EL (cell line): ENCODE measurements at regions not wholly inside any gene's neighbourhood (a gene's known extent, or its start where the extent isn't known, plus 50 kb on each side); places are given as distances from the start of the nearest gene placed in this dataset.

ENCODE experiments used
- DNase-seq: peaks from one replicate; pipeline ENCODE4 v3.0.0-alpha.2; 2016

DNA sequence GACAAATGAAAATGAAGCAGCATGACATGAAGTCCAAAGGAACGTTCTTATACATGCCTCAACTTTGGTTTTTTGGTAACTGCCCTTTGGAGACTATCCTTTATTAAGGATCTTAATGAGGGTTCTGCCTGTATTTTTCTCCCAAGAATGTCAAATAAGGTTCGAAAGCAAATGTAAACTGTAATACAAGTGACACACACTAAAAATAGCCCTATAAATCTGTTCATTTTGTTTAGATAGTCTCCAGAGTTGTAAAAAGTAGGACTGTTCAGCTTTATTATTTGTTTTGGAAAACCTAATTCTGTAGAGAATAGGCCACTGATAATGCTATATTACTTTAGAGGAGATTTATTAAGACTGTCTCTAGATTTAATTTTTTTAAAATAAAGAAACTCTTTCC is 80.5 kb upstream of the CDIN1 start:
- DNase-seq, result no peak

DNA sequence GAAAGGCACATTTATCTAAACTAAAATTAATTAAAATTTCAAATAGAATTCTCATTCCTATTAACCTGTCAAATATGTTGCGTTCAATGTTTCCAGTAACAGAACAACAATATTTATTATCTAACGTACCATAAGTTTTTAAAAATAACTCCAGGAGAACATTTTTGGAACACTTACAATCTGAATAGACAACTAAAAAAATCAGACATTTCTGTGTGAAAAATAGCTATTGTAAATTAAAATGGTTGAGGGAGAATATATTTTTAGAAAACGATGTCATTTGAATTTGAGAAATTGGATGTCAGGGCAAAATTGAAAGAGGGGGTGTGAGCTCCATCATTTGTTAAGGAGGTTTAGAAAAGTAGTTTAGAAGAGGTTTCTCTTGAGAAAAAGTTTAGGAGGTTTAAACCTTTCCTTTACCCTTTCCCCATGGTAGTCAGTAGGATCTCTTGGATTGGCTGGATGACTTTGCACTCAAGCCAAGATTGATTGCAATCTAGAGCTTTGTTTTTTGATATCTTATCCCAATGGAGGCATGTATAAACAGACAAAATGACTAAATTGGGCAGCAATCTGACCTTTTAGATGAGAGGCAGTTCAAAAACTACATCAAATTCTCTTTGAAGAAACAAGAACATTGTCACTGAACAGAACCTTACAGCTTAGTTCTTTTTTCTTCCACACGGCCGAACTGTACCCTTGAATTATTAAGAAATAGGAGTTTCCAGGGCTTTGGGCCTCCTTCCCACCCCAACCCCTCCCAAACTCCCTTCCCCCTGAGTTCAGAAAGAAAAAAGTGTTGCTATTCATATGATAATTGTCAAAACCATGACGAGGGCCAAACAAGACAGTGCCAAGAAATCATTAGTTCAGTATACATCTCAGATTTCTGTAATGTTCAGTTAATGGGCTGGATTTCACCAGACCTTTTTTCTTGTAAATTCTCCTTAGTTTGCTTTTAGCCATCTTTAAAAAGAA is 79.7 kb upstream of the CDIN1 start:
- peak; percentile 4 for DNase-seq

DNA sequence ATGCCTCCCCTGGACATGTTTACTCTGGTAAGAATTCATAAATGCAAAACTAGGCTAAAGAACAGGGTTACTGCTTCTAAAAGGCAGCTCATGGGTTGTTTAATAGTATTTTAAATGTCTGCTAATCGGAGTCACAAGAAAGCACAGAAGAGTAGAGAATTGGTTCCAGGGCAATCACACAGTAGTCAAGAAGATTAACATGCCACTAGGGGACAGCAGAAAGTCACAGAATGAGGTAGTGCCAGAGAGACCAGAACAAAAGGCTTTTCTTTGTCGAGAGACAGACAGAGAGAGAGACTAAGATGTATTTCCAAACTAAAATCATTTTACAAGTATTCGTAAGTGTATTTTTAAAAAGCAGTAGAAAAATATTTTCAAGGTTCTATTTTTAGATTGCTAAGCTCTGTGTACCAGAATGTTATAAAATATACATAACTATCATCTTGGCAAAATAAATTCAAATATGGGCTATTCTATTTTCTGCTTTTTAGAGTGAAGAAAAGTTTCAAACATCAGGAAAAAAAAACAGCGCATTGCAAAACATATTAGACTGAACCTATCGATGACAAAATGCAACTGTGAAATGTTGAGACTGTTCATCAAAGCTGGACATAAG is 78.3 kb upstream of the CDIN1 start:
- DNase-seq, result peak; percentile 72

DNA sequence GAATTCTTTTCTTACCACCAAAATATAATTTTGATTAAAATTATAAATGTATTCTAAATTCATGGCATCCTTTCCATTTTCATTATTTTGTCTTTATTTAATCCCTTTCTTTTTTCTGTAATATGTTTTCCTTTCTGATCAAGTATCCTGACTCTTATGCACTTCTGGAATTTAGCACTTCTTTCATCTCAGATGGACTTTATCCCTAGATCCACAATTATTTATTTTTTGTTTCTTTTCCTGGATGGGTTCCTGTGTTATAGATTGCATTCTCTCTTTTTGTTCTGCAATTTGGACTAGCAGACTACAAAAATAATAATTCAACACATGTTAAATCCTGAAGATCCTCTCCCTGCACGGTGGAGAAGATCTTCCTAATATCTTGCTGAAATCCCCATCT is 76.9 kb upstream of the CDIN1 start:
- DNase-seq, result no peak

DNA sequence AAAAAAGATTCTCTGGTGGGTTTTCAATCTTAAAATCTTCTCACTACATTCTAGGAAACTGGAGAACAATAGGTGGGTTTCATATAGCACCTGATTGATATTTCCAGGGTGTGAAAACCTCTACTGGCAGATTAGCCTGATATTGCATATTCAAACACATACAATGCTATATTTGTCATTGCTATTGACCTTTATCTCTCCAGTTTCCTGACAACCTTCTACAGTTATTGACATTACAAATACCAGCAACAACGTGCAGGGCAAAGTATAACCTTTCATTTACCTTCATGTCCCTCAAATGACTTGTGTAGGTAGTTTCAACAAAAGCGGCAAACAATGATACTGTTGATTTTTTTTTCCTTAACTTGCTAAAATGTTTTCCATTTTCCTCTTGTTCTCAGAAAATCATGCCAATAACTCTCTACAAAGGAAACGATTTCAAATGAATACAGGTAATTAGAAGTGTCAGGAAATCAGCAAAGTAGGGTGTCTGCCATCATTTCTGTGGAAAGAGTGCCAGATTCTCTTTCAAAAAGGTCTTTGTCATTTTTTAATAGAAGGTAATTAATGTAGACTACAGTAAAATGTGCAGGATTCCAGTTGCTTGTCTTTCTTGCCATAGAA is 72.6 kb upstream of the CDIN1 start:
- DNase-seq, result no peak

DNA sequence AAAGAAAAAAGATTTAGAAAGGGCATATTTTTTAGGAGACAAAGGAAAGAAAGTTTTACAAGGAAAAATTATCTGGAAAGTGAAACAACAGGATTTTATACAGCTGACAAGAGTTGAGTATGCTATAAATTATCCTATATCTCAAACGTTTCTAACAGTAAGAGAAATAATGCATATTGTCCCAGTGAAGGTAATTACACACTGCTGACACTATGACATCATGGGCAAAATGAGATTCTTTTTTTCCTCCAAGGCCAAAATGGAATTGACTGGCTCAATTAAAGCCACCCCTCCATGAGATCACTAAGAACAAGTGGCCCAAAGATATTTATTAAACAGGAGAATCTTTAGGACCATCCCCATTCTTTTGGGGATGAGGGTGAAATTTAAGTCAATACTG is 72.0 kb upstream of the CDIN1 start:
- DNase-seq, result no peak

DNA sequence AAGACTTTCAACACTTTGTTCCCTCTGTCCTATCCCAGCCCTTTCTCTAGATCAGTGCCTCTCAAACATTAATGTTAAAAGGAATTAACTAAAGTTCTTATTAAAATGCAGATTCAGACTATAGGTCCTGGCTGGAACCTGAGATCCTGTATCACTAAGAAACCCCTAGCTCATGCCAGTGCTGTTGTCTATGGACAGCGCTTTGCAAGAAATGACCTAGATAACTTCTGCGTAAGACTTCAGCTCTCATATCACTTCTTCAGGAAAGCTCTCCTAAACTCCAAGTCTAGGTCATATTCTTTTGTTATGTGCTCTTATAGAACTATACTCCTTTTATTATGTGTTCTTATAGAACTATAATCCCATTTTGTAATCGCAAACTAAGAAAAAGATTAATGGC is 67.8 kb upstream of the CDIN1 start:
- no peak for DNase-seq

DNA sequence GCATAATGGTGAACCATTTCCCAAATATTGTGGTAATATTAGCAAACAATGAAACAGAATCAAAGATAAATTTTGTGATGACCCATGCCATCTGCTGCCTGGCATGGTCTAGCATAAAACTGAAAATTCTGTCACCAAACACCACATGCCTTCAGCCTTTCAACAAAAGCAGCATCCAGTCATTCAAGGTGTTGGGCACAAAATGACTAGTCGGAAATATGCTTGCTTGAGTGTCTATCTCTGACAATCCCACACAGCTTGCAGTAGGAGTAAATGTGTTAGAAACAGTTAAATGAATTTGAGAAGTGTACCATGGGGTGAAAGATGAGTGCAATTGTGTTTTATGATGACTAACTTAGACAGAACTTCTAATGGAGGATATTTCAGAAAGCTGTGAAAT is 61.7 kb upstream of the CDIN1 start:
- no peak for DNase-seq

DNA sequence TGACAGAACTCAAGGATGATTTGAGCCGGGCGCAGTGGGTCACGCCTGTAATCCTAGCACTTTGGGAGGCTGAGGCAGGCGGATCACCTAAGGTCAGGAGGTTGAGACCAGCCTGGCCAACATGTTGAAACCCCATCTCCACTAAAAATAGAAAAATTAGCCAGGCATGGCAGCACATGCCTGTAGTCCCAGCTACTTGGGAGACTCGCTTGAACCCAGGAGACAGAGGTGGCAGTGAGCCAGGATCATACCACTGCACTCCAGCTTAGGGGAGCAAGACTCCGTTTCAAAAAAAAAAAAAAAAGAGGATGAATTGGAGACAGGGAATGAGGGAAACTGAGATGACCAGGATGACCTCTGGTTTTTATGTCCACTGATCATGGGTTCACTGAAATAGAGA is 60.4 kb upstream of the CDIN1 start:
- DNase-seq, result no peak

DNA sequence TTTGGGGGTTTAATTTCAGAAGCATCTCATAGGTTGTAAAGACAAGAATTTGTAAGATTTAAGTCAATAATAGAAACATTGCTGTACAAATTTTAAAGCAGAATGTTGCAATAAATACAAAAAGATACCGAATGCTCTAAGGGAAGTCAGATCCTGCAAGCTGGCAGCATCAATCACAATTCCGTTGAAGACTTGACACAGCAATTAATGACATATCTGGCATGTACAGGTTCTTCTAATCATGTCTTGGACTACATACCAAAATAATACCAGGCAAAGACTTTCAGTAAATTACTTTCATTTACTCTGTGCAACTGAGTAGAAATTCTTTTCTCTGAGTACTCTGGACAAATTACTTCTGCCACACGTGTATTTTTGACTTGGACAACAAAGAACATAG is 54.0 kb upstream of the CDIN1 start:
- DNase-seq, result no peak

DNA sequence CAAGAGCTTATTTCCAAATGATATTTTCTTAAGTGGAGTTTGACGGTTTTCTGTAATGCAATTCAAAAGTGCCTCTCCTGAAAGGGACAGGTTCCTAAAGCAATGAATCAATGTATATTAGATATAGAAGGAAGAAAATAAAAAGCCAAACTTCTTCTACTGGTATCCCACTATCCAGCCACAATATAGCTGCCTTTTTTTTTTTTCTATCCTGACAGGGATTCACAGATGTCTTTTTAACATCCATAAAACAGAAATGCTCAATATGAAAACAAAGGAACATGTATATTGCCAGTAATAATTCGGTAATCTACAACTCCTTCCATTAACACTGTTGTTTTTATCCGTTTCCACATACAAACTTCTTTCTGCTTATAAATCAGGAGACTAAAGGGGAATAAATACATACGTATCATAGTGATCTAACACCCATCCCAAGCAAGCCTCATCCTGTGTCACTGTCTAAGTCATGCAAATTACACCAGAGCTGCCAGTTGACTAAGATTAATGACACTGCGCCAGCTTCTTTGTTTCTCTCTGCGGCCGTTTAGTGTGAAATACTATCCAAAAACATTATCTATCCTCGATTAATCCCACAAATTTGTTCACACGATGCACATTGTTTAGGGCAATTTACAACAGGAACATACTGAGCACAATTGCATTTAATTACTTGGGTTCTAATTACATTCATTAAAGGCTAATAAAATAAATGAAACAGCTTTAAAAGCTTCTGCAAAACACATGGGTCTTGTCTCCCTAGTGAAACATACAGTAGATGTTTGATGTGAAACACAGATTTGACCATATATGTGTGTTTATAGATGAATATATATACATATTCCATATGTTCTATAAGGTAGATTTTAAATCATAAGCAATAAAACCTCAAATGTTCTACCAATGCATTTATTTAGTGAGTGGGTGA is 51.9 kb upstream of the CDIN1 start:
- DNase-seq, result no peak

DNA sequence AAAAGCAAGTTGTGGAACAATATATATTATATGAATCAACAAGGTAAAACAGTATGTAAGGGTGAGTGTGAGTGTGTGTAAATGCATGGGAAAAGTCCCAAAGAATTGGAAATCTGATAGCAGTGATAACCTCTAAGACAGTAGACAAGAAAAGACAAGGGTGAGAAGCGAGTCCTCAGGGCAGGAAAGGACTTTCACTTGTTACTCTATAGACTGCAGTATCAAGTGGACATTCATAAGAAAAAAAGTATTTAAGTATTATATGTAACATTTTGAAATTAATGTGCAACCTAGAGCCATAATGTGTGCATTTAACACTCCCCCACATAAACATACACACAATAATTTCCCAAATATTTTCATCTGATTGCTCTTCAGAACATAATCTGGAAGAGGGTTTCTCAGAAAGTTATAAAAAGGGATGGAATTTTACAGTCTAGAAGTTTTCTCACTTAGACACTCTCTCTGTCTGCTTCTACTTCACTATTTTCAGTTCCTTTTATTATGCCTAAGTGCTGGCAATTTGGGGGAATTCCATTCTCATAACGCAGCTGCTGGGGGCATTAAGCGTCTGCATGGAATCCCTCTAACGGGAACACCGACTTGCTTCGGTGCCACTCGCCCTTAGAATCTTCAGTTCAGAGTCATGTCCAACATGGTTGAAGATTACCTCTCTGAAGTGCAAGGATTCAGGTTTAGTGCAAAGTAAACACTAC is 50.0 kb upstream of the CDIN1 start:
- DNase-seq, result peak; percentile 43
